Type B pancreatic cell (in vitro differentiated cells): ENCODE measurements at regions not wholly inside any gene's neighbourhood (a gene's known extent, or its start where the extent isn't known, plus 50 kb on each side); places are given as distances from the start of the nearest gene placed in this dataset.
"Not testable (repeated sequence)": the region's sequence is repeated elsewhere in the genome, so short reads cannot be mapped to it uniquely, and the experiment has no call there.

ENCODE experiments used
- DNase-seq: peaks from one replicate; pipeline ENCODE4 v3.0.0; 2021; ENCODE audit warnings: mixed read lengths; ENCODE audit not compliant: unreplicated experiment; ENCODE audit errors: extremely low spot score
- H3K27ac Mint-ChIP-seq: 2 replicates; pipeline ENCODE4 v1.8.0; 2021; ENCODE audit warnings: mild to moderate bottlenecking, mixed read lengths
- H3K27me3 Mint-ChIP-seq: 2 replicates; pipeline ENCODE4 v1.8.0; 2021; ENCODE audit warnings: mixed read lengths
- H3K36me3 Mint-ChIP-seq: 2 replicates; pipeline ENCODE4 v1.8.0; 2021; ENCODE audit warnings: mixed read lengths
- H3K4me1 Mint-ChIP-seq: one replicate; pipeline ENCODE4 v1.8.0; 2021; ENCODE audit warnings: mixed read lengths; ENCODE audit not compliant: unreplicated experiment
- H3K4me3 Mint-ChIP-seq: 2 replicates; pipeline ENCODE4 v1.8.0; 2021; ENCODE audit warnings: mild to moderate bottlenecking, mixed read lengths
- H3K9me3 Mint-ChIP-seq: 2 replicates; pipeline ENCODE4 v1.8.0; 2021; ENCODE audit warnings: mixed read lengths
- TF ChIP-seq, protein P1 (sequence below): fragments of 200-600 bp; sonication (generic); conservative IDR thresholded peaks from 2 replicates; pipeline ENCODE4 v1.5.0; 2021; ENCODE audit warnings: antibody characterized with exemption, mild to moderate bottlenecking

DNA sequence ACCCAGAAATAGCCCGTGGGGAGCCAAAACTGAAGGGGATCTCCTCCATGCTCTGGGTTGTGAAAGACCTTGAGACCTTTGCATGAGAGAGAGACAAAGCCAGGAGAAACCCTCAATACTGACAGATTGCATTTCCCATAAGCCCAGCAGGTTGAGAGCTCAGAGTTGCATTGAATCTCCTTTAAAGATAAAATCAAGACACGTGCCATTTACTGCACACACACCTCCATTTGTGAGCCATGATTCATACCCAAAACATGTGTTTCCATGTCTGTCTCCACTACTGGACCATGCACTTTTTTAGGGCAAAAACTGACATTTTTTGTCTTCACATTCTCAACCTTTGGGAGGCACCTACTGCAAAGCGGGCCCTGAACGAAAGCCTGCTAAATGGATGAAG lies 144.0 kb upstream of the NRIP1 start:
- peaks cover 31% of the 10 kb centered on the region for H3K4me1 Mint-ChIP-seq
- no peak overlapping the region for H3K27ac Mint-ChIP-seq
- TF ChIP-seq, protein P1, sequence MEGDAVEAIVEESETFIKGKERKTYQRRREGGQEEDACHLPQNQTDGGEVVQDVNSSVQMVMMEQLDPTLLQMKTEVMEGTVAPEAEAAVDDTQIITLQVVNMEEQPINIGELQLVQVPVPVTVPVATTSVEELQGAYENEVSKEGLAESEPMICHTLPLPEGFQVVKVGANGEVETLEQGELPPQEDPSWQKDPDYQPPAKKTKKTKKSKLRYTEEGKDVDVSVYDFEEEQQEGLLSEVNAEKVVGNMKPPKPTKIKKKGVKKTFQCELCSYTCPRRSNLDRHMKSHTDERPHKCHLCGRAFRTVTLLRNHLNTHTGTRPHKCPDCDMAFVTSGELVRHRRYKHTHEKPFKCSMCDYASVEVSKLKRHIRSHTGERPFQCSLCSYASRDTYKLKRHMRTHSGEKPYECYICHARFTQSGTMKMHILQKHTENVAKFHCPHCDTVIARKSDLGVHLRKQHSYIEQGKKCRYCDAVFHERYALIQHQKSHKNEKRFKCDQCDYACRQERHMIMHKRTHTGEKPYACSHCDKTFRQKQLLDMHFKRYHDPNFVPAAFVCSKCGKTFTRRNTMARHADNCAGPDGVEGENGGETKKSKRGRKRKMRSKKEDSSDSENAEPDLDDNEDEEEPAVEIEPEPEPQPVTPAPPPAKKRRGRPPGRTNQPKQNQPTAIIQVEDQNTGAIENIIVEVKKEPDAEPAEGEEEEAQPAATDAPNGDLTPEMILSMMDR, result no peak
- H3K27me3 Mint-ChIP-seq, result no peaks in the 10 kb centered on the region
- DNase-seq, result no peak
- no peaks in the 10 kb centered on the region for H3K36me3 Mint-ChIP-seq
- peaks cover 8% of the 10 kb centered on the region for H3K9me3 Mint-ChIP-seq
- H3K4me3 Mint-ChIP-seq, result no peak overlapping the region

DNA sequence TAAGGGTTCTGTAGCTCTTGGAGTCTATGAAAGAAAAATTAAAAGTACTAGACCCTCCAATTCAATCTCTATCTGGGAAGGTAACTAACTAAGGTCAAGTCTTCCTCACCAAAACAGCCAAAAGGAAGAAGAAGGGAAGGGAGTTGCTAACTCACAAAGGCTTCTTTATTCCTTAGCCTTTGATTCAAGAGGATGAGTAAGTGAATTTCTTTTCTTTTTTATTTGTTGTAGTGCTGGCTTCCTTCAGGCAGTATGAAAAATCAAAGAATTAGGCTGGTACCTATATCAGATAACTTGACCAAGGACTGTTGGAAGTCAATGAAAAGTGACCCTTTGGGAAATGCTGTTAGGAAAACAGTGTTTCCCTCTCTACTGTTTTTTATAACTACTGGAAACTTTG lies 144.4 kb upstream of the NRIP1 start:
- H3K36me3 Mint-ChIP-seq, result no peaks in the 10 kb centered on the region
- H3K4me3 Mint-ChIP-seq, result no peak overlapping the region
- TF ChIP-seq, protein P1, result no peak
- DNase-seq, result no peak
- peaks cover 8% of the 10 kb centered on the region for H3K9me3 Mint-ChIP-seq
- peaks cover 28% of the 10 kb centered on the region for H3K4me1 Mint-ChIP-seq
- H3K27me3 Mint-ChIP-seq, result no peaks in the 10 kb centered on the region
- H3K27ac Mint-ChIP-seq, result no peak overlapping the region

DNA sequence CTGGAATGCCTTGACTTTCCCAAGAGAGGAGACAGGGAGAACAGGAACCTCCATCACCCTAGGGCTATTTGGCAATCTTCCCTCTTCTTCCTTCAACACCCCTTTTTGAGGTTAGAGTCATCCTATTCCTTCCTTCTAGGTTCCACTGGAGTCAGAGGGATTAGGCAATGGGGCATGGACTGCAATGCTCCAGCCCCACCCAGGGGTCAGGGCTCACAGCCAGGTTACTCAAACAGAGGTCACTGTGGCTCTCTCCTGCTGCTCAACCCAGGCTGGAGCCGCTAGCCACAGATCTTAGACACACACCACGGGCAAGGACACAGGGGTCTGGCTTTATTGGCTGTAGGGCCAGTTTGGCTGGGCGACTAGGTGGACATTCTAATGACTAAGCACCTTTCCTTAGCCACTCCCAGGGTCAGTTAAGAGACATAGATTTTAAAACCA lies 145.5 kb upstream of the NRIP1 start:
- Mint-ChIP-seq H3K4me3 (no peak overlapping the region), H3K4me1 (peaks cover 21% of the 10 kb centered on the region), H3K36me3 (no peaks in the 10 kb centered on the region), H3K27ac (no peak overlapping the region), H3K27me3 (no peaks in the 10 kb centered on the region), H3K9me3 (peaks cover 8% of the 10 kb centered on the region)
- TF ChIP-seq, protein P1, result no peak
- DNase-seq, result no peak

DNA sequence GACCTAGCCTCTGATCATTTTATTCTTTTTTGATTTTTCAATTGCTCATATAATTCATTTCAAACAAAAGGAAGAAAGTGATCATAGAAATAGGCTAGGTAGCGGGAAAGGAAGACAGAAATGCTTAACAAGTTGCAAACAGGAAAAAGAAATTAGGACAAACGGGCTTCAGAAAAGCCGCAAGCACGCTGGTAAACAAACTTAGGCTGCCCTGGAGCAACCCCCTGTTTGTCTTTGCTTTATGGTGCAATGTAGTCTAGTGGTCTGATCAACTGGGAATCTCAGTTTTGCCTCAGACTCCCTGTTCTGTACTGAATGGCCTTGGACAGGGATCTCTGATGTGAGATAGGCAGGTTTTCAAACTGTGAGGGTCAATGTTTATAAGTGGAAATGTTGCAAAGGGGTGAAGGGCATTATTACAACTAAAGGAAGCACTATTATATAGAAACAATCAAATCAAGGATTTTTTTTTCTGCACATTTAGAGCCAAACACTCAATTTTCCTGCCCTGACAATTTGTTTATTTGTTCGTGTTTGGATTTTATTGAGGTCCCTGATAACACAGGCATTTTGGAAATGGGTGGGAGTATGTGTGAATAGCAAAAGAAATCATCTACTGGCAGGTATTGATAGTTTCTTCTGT lies 146.8 kb upstream of the NRIP1 start:
- H3K36me3 Mint-ChIP-seq, result no peaks in the 10 kb centered on the region
- TF ChIP-seq, protein P1, result no peak
- peaks cover 8% of the 10 kb centered on the region for H3K9me3 Mint-ChIP-seq
- H3K27ac Mint-ChIP-seq, result no peak overlapping the region
- H3K27me3 Mint-ChIP-seq, result no peaks in the 10 kb centered on the region
- H3K4me1 Mint-ChIP-seq, result peaks cover 21% of the 10 kb centered on the region
- DNase-seq, result no peak
- no peak overlapping the region for H3K4me3 Mint-ChIP-seq

DNA sequence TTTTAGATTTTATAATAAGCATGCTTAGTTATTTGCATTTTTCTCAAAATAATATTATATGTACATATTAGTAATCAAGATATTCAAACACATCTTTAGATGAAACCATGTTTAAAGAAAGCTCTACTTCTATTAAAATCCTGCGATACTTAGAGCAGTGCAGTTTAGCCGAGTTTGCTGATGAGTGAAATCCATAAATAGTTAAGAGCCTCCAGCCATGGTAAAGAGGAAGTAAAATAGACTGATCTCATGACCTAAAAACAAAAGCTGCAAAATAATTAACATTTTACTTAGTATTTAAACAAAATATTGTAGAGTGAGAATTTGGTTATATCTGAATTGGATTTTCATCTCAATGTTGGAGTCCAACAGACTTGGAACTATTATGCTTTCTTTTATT lies 147.4 kb upstream of the NRIP1 start:
- peaks cover 2% of the 10 kb centered on the region for H3K9me3 Mint-ChIP-seq
- no peaks in the 10 kb centered on the region for H3K36me3 Mint-ChIP-seq
- no peak overlapping the region for H3K27ac Mint-ChIP-seq
- H3K4me3 Mint-ChIP-seq, result no peak overlapping the region
- no peaks in the 10 kb centered on the region for H3K27me3 Mint-ChIP-seq
- TF ChIP-seq, protein P1, result no peak
- H3K4me1 Mint-ChIP-seq, result peaks cover 21% of the 10 kb centered on the region
- DNase-seq, result no peak

DNA sequence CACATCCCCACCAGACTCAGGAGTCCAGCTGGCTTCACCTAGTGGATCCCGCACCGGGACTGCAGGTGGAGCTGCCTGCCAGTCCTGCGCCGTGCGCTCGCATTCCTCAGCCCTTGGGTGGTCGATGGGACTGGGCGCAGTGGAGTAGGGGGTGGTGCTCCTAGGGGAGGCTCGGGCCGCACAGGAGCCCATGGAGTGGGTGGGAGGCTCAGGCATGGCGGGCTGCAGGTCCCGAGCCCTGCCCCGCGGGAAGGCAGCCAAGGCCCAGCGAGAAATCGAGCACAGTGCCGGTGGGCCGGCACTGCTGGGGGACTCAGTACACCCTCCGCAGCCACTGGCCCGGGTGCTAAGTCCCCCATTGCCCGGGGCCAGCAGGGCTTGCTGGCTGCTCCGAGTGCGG lies 153.7 kb upstream of the NRIP1 start:
- H3K9me3 Mint-ChIP-seq, H3K4me3 Mint-ChIP-seq, H3K27ac Mint-ChIP-seq, H3K36me3 Mint-ChIP-seq, DNase-seq, H3K27me3 Mint-ChIP-seq: not testable (repeated sequence)
- peaks cover 32% of the 10 kb centered on the region for H3K4me1 Mint-ChIP-seq
